Lower leg skin (tissue), 4 donors: ENCODE measurements at regions not wholly inside any gene's neighbourhood (a gene's known extent, or its start where the extent isn't known, plus 50 kb on each side); places are given as distances from the start of the nearest gene placed in this dataset.

Experiments used
- DNase-seq, 2 donors: peaks; one replicate each; pipeline ENCODE4 v3.0.0-alpha.2; 2019; ENCODE audit warnings: low spot score in 2 of 2
- H3K4me3 ChIP-seq: fragments of 200-600 bp; sonication (generic); 2 replicates; pipeline ENCODE4 v1.5.1; 2017; ENCODE audit warnings: mild to moderate bottlenecking, low read depth; ENCODE audit not compliant: poor library complexity, severe bottlenecking
- CTCF ChIP-seq, 3 donors: fragments of 450-650 bp; IDR thresholded peaks; one replicate each; pipeline ENCODE4 v1.5.1; 2016; ENCODE audit warnings: antibody characterized with exemption in 3 of 3, mild to moderate bottlenecking in 3 of 3, moderate library complexity in 2 of 3
- POLR2A ChIP-seq, 2 donors: fragments of 450-650 bp; IDR thresholded peaks; one replicate each; pipeline ENCODE4 v1.6.1; 2016 to 2017; ENCODE audit warnings: antibody characterized with exemption in 2 of 2, mild to moderate bottlenecking in 1 of 2, moderate library complexity in 1 of 2
- WGBS, 2 donors: methylation state at CpG; one replicate each; pipeline ENCODE4 v1.1.5; 2018; 5-methylcytosine and 5-hydroxymethylcytosine counted together
- intact Hi-C: fragments of 100-400 bp; cut with DNase I; formaldehyde crosslinking; loops from one replicate; pipeline ENCODE4 v1.15.0; 2023; ENCODE audit warnings: low total_unique reads

- no peak for DNase-seq
- H3K4me3 ChIP-seq: no peak overlapping the region
- WGBS, 2 donors: 77 to 84% methylated on average over 3 of the region's 3 CpGs
- intact Hi-C loops: no loop called here
- TF ChIP-seq POLR2A (IDR thresholded peaks at IDR 0.05) (no peak), CTCF (IDR thresholded peaks at IDR 0.05) (no peak)
Measured at GRCh38 chr11:34564406-34564805, 50.8 kb upstream of the ELF5 start.

- intact Hi-C loops: no loop called here
- H3K4me3 ChIP-seq: no peak overlapping the region
- WGBS, 2 donors: 25 to 30% methylated on average over 2 of the region's 2 CpGs
- TF ChIP-seq CTCF (IDR thresholded peaks at IDR 0.05) (no peak), POLR2A (IDR thresholded peaks at IDR 0.05) (no peak)
- peak in 1 of 2 donors; percentile 43 for DNase-seq
Measured at GRCh38 chr11:34564807-34565241, 51.2 kb upstream of the ELF5 start.

GRCh38 chr11:34565417-34566207 is 52.0 kb upstream of the ELF5 start:
- DNase-seq: no peak
- 70 to 79% methylated on average over 2 of the region's 2 CpGs for WGBS, 2 donors
- no peak overlapping the region for H3K4me3 ChIP-seq
- intact Hi-C loops: no loop called here
- no peak for TF ChIP-seq POLR2A (IDR thresholded peaks at IDR 0.05)
- TF ChIP-seq CTCF (IDR thresholded peaks at IDR 0.05): no peak

- 90 to 93% methylated on average over 3 of the region's 3 CpGs for WGBS, 2 donors
- intact Hi-C loops: no loop called here
- TF ChIP-seq CTCF (IDR thresholded peaks at IDR 0.05) (no peak), POLR2A (IDR thresholded peaks at IDR 0.05) (no peak)
- DNase-seq: no peak
- H3K4me3 ChIP-seq: no peak overlapping the region
Measured at GRCh38 chr11:34566208-34566551, 52.6 kb upstream of the ELF5 start.

- 90 to 91% methylated on average over 4 of the region's 4 CpGs for WGBS, 2 donors
- TF ChIP-seq CTCF (IDR thresholded peaks at IDR 0.05) (no peak), POLR2A (IDR thresholded peaks at IDR 0.05) (no peak)
- no peak overlapping the region for H3K4me3 ChIP-seq
- no peak for DNase-seq
- intact Hi-C loops: no loop called here
Measured at GRCh38 chr11:34566736-34567135, 53.1 kb upstream of the ELF5 start.

GRCh38 chr11:34567733-34568132 is 53.2 kb upstream of the EHF start:
- intact Hi-C loops: no loop called here

More at GRCh38 chr11:34567733-34568132, 53.2 kb upstream of the EHF start:
- WGBS, 2 donors: 77 to 78% methylated on average over 4 of the region's 4 CpGs
- DNase-seq: no peak
- no peak overlapping the region for H3K4me3 ChIP-seq
- TF ChIP-seq POLR2A (IDR thresholded peaks at IDR 0.05) (no peak), CTCF (IDR thresholded peaks at IDR 0.05) (no peak)
